HG02678 (cell line): ENCODE measurements at regions not wholly inside any gene's neighbourhood (a gene's known extent, or its start where the extent isn't known, plus 50 kb on each side); places are given as distances from the start of the nearest gene placed in this dataset.
"Not testable (repeated sequence)": the region's sequence is repeated elsewhere in the genome, so short reads cannot be mapped to it uniquely, and the experiment has no call there.

ENCODE experiments used
- ATAC-seq: cut with Tn5 transposase; IDR thresholded peaks from one replicate; pipeline ENCODE4 v1.9.1; 2021; ENCODE audit warnings: mild to moderate bottlenecking, moderate library complexity; ENCODE audit not compliant: unreplicated experiment

GRCh38 chr5:21071986-21072385 is 1084.0 kb upstream of the CDH18 start:
- ATAC-seq: no peak

DNA sequence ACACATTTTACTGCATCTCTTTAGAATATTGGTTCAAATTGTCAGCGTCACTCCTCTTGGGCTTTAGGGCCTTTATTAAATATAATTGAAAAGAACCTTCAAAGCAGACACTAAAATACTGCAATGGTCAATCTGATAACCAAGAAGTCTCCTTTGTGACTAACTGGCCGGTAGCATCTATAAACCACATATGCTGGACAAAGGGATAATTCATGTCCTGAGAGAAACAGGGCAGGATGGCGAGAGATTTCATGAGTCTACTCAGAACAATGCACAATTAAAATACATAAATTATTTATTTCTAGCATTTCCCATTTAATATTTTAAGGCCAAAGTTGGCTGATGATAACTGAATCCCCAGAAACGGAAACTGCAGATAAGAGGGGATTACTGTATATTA is 1083.4 kb upstream of the CDH18 start:
- no peak for ATAC-seq

DNA sequence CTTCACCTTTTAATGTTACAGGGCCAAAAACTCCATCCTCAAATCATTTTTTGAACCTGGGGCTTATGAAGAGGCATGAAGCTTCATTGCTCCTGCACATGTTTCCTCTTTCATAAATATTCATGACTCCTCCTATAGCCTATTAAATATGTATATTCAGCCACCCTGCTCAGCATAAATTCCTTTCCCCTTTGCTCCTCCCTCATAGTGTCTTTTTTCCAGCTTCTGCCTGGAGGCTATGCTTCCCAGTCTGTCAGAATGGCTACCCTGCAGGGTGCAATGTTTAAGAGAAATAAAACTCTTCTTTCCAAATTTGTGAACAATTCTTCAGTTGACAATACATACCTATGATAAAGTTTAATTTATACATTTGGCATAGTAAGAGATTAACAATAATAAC is 1082.9 kb upstream of the CDH18 start:
- ATAC-seq: no peak

- no peak for ATAC-seq
Observed at GRCh38 chr5:21067724-21068123, 1079.7 kb upstream of the CDH18 start.

GRCh38 chr5:21063146-21063545 is 1075.1 kb upstream of the CDH18 start:
- ATAC-seq: no peak

- ATAC-seq: peak; percentile 97
Observed at GRCh38 chr5:21058289-21058688, 1070.3 kb upstream of the CDH18 start.

- no peak for ATAC-seq
Observed at GRCh38 chr5:21051945-21052344, 1063.9 kb upstream of the CDH18 start.

- ATAC-seq: no peak
Observed at GRCh38 chr5:21049901-21050300, 1061.9 kb upstream of the CDH18 start.

DNA sequence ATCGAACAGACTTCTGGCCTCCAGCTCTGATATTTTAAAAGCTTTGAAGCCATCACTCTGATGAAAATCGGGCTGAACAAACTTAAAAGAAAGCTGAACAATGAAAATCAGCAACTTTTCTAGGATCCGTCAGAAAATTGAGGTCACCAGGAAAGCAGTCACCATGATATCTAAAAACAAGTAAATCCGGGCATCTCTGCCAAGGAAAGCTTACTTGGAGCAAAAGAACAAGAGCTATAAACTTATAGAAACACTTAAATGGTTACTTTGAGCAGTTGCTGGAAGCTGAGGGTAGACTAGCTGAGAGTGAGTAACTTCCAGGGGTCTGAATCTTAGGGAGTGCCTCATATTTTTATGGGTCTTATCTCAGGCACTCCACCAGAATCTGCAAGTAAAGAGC is 1043.0 kb upstream of the CDH18 start:
- ATAC-seq: no peak

- ATAC-seq: no peak
Observed at GRCh38 chr5:21024966-21025365, 1037.0 kb upstream of the CDH18 start.

DNA sequence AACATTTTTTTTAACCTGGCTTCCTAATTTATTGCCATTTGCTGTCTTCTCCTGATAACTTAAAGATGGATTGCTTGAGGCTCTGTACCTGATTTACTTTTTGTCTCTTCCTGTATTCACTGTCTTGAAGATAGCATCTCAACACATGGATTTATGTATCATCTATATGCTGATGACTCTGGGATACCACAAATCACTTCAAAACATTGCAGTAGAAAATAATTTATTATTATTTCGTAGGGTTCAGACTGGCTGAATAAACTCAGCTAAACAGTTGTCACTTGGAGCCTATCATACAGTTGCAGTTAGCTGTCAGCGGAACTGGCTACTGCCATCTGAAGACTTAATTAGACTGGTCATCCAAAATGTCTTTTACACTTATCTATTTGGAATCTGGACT is 1025.2 kb upstream of the CDH18 start:
- no peak for ATAC-seq

DNA sequence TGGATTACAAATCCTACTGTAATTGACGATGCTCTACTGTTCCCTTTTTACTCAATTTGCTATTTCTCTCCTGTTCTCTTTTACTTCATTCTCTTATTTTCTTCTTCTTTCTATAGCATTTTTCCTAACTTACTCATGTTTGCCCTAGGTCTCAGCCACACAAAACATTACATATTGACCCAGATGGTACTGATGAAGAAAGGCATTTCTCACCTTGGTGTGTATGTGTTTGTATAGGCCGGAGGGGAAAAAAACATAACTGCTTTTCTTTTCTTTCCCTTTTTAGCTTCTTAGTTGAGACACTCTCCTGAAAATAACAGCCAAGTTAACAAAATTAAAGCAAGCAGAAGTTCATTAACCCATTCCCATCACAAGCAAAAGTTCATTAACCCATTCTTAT is 1019.8 kb upstream of the CDH18 start:
- ATAC-seq: no peak

- not testable (repeated sequence) for ATAC-seq
Observed at GRCh38 chr5:20988933-20989332, 1000.9 kb upstream of the CDH18 start.

GRCh38 chr5:20985754-20986153 is 997.8 kb upstream of the CDH18 start:
- no peak for ATAC-seq

DNA sequence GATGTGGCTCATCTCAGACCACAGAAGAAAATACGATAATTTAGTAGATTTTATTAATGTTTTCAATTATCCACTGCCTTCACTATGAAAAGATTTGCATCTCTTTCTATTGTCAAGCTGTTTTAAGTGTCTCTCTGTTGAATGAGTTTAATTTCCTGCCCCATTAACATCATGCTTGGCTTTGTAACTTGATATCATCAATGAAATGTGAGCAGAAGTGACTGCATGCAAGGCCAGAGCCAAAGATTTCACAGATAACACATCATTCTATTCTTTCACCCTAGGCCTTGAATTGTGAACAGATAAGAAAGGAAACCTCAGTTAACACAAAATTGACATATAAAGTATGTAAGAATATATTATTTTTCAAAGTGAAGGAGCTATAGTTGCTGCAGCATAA is 986.4 kb upstream of the CDH18 start:
- no peak for ATAC-seq

- ATAC-seq: peak; percentile 81
Observed at GRCh38 chr5:20972419-20972925, 984.5 kb upstream of the CDH18 start.

GRCh38 chr5:20959347-20959746 is 971.3 kb upstream of the CDH18 start:
- no peak for ATAC-seq

GRCh38 chr5:20958641-20959040 is 970.6 kb upstream of the CDH18 start:
- no peak for ATAC-seq

DNA sequence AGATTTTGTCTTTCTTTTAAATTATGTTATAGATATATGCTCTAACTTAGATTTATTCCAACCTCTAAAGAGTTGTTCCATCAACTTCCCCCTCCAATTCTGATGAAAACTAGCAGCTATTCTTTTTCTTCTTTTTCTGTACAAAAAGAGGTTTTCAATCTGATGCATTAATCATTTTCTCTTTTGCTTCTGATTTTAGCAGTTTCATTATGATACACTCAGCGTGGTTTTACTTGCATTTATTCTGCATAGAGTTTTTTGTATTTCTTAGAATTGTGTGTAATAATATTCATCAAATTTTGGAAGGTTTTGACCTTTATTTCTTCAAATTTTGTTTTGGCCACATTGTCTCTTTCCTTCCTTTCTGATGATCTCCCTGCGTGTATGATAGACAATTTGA is 968.1 kb upstream of the CDH18 start:
- ATAC-seq: no peak

- no peak for ATAC-seq
Observed at GRCh38 chr5:20949636-20950035, 961.6 kb upstream of the CDH18 start.

DNA sequence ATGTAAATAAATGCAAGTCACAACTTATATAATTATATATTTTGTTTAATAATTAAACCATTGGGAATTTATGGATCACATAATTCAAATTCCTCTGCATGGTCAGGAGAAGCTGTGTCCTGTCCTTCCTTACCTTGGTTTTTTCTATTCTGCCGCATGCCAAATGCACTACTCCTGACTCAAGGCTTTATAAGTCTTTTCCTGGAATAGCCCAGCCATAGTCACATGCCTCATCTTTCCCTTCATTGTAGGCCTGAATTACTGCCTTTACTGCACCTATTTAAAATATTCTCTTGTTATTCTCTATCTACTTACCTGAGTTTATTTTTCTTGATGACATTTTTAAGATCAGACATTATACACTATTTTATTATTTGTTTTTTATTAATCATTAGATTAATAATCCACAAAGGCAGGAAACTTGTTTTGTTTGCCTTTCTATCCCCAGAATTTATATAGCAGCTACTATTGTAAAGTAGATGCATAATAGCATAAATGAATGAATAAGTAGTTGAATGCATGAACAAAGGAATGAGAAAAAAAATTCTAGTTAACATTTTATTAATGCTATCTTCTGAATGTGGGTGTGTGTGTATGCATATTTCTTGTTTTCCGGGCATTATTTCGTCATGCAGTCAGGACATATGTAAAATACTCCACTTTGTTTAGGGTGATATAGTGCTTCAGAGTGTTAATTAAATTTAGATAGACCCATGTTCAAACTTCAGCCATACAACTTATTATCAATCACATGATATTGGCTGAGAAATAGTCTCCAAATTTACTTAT is 955.4 kb upstream of the CDH18 start:
- ATAC-seq: not testable (repeated sequence)

DNA sequence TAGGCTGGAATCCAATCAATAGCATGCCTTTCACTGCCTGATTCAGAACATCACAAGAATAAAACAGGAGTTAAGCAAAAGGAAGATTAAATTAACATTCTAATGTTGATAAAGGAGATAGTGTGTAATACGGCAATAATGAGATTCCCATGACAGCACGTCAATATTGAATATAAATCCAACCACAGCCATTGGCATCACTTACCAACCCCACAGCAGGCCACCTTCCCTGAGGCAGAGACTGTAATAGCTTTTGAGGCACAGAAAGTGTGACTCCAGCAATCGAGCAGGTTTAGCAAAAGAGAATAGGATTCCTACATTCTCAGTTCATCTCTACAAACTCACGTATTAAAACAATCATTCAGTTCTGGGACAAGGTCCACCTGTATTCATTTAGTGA is 954.6 kb upstream of the CDH18 start:
- not testable (repeated sequence) for ATAC-seq

- not testable (repeated sequence) for ATAC-seq
Observed at GRCh38 chr5:20940786-20941185, 952.8 kb upstream of the CDH18 start.
